Progenitor cell of endocrine pancreas (in vitro differentiated cells): ENCODE measurements at regions not wholly inside any gene's neighbourhood (a gene's known extent, or its start where the extent isn't known, plus 50 kb on each side); places are given as distances from the start of the nearest gene placed in this dataset.

ENCODE experiments used
- DNase-seq: peaks from one replicate; pipeline ENCODE4 v3.0.0; 2021; ENCODE audit warnings: low spot score; ENCODE audit not compliant: unreplicated experiment
- H3K27ac Mint-ChIP-seq: 2 replicates; pipeline ENCODE4 v1.8.0; 2021; ENCODE audit warnings: mild to moderate bottlenecking, moderate library complexity, mixed read lengths
- H3K27me3 Mint-ChIP-seq: 2 replicates; pipeline ENCODE4 v1.8.0; 2021; ENCODE audit warnings: mixed read lengths
- H3K36me3 Mint-ChIP-seq: 2 replicates; pipeline ENCODE4 v1.8.0; 2022; ENCODE audit warnings: mixed read lengths; ENCODE audit not compliant: insufficient read depth
- H3K4me1 Mint-ChIP-seq: 2 replicates; pipeline ENCODE4 v1.8.0; 2021; ENCODE audit warnings: low read depth, mixed read lengths
- H3K4me3 Mint-ChIP-seq: 2 replicates; pipeline ENCODE4 v1.8.0; 2021; ENCODE audit warnings: low read depth, mild to moderate bottlenecking, moderate library complexity, mixed read lengths
- H3K9me3 Mint-ChIP-seq: 2 replicates; pipeline ENCODE4 v1.8.0; 2021; ENCODE audit warnings: low read depth, mixed read lengths
- TF ChIP-seq, protein P1 (sequence below): fragments of 200-600 bp; sonication (generic); IDR thresholded peaks from one replicate; pipeline ENCODE4 v1.5.0; 2021; ENCODE audit warnings: antibody characterized with exemption, mild to moderate bottlenecking; ENCODE audit not compliant: unreplicated experiment

GRCh38 chr10:90975096-90975495 lies 54.2 kb upstream of the ANKRD1 start:
- peaks cover 6% of the 10 kb centered on the region for H3K4me1 Mint-ChIP-seq
- H3K27ac Mint-ChIP-seq: no peak overlapping the region
- TF ChIP-seq, protein P1, sequence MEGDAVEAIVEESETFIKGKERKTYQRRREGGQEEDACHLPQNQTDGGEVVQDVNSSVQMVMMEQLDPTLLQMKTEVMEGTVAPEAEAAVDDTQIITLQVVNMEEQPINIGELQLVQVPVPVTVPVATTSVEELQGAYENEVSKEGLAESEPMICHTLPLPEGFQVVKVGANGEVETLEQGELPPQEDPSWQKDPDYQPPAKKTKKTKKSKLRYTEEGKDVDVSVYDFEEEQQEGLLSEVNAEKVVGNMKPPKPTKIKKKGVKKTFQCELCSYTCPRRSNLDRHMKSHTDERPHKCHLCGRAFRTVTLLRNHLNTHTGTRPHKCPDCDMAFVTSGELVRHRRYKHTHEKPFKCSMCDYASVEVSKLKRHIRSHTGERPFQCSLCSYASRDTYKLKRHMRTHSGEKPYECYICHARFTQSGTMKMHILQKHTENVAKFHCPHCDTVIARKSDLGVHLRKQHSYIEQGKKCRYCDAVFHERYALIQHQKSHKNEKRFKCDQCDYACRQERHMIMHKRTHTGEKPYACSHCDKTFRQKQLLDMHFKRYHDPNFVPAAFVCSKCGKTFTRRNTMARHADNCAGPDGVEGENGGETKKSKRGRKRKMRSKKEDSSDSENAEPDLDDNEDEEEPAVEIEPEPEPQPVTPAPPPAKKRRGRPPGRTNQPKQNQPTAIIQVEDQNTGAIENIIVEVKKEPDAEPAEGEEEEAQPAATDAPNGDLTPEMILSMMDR: no peak
- H3K36me3 Mint-ChIP-seq: no peaks in the 10 kb centered on the region
- no peak for DNase-seq
- peaks cover 10% of the 10 kb centered on the region for H3K9me3 Mint-ChIP-seq
- no peak overlapping the region for H3K4me3 Mint-ChIP-seq
- no peaks in the 10 kb centered on the region for H3K27me3 Mint-ChIP-seq

DNA sequence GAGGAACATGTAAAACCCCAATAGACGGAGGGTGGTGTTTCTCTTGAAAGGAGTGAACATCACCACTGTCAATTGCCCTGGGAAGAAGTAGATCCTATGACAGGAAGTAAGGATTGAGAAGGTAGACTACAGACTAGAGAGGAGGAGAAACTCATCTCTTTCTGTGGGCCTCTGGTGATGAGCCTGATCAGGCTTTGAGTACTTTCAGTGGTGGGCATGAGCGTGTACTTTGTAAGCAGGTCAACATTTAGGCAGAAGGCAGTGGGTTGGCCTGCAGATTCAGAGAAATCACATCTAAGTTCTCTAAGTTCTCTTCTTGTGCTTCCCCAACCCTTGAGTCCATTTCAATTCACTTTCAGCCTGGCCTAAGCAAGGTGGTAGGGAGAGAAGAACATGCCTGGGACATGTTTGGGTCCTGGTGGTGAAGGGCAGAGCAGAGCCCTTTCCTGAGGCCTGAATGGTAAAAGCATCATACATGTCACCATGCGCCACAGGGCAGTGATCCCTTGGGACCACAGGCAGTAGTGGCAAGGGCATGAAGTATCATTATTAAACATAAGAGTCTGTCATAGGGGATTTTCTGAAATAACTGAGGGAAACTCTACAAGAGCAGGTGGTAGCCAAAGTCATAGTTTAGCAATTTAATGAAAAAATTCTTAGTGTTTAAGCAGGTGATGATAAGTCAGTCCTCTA lies 56.4 kb upstream of the ANKRD1 start:
- Mint-ChIP-seq H3K36me3 (no peaks in the 10 kb centered on the region), H3K4me1 (peaks cover 5% of the 10 kb centered on the region), H3K27ac (no peak overlapping the region), H3K27me3 (no peaks in the 10 kb centered on the region), H3K9me3 (peaks cover 7% of the 10 kb centered on the region), H3K4me3 (no peak overlapping the region)
- no peak for DNase-seq
- TF ChIP-seq, protein P1: no peak

DNA sequence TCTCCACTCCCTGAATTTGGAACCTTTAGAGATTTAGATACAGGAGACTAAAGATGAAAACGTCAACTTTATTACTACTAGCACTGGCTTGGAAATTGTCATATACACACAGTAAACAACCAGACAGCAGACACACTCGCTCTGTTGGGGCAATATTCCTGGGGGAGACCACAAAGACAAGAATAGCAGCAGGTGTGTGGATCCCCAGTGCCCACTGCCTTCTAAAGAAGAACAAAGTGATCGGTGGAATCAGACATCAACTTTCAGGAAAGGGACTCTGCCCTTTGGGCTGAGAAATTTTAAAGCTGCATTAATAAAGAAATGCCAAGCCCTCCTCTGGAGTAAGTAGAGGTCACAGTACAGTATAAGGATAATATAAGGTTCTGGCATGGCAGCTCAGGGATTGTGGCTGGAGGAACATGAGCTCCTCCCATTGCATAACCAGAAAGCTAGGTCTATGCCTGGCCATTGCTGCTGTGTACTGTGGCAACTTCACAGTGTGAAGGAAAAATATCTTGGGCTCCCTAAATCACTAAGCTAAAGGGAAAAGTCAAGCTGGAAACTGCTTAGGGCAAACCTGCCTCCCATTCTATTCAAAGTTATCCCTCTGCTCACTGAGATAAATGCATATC lies 57.1 kb upstream of the ANKRD1 start:
- Mint-ChIP-seq H3K27ac (no peak overlapping the region), H3K9me3 (peaks cover 7% of the 10 kb centered on the region), H3K36me3 (no peaks in the 10 kb centered on the region), H3K4me3 (no peak overlapping the region), H3K27me3 (peaks cover 5% of the 10 kb centered on the region), H3K4me1 (peaks cover 5% of the 10 kb centered on the region)
- TF ChIP-seq, protein P1: no peak
- no peak for DNase-seq

- H3K27me3 Mint-ChIP-seq: peaks cover 21% of the 10 kb centered on the region
- no peak overlapping the region for H3K27ac Mint-ChIP-seq
- TF ChIP-seq, protein P1: no peak
- DNase-seq: no peak
- peaks cover 25% of the 10 kb centered on the region for H3K4me1 Mint-ChIP-seq
- no peaks in the 10 kb centered on the region for H3K9me3 Mint-ChIP-seq
- no peak overlapping the region for H3K4me3 Mint-ChIP-seq
- no peaks in the 10 kb centered on the region for H3K36me3 Mint-ChIP-seq
These were observed 61.6 kb upstream of the ANKRD1 start for GRCh38 chr10:90982406-90983008.

- H3K27ac Mint-ChIP-seq: no peak overlapping the region
- TF ChIP-seq, protein P1: no peak
- no peak overlapping the region for H3K4me3 Mint-ChIP-seq
- H3K9me3 Mint-ChIP-seq: no peaks in the 10 kb centered on the region
- no peaks in the 10 kb centered on the region for H3K36me3 Mint-ChIP-seq
- H3K4me1 Mint-ChIP-seq: peaks cover 20% of the 10 kb centered on the region
- no peak for DNase-seq
- peaks cover 21% of the 10 kb centered on the region for H3K27me3 Mint-ChIP-seq
These were observed 63.1 kb upstream of the ANKRD1 start for GRCh38 chr10:90983914-90984549.
